OCI-LY3 (cell line): ENCODE measurements at regions not wholly inside any gene's neighbourhood (a gene's known extent, or its start where the extent isn't known, plus 50 kb on each side); places are given as distances from the start of the nearest gene placed in this dataset.

Experiments
- EZH2phosphoT487 ChIP-seq: fragments of 200-600 bp; shearing (Covaris generic); IDR thresholded peaks from 2 replicates; pipeline ENCODE4 v1.6.1; 2018; ENCODE audit warnings: antibody characterized with exemption, mixed run types, low read depth
- TF ChIP-seq, protein P1 (sequence below): fragments of 200-600, 300-600 bp; sonication (generic); IDR thresholded peaks from 2 replicates; pipeline ENCODE4 v1.5.1; 2014; ENCODE audit warnings: antibody characterized with exemption, low read length, low read depth

DNA sequence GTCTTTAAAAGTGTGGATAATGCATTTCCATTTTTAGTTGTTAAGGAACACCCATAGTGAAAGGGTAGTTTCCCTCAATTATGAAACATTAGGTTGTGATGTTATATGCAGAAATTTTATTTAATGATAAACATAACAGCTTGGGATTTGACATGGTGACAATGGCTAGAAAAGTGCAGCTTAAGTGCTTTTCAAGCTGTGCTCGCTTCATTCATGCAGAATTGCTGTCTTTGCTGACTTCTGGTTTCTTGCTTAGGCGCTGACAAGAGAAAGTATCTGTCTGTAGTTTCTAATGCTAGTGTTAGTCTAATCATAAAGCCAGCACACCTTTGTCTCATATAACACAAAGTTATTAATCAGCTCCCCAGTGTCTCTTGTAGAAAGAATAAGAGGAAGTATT is 170.0 kb downstream of the ARL5B start:
- TF ChIP-seq, protein P1, sequence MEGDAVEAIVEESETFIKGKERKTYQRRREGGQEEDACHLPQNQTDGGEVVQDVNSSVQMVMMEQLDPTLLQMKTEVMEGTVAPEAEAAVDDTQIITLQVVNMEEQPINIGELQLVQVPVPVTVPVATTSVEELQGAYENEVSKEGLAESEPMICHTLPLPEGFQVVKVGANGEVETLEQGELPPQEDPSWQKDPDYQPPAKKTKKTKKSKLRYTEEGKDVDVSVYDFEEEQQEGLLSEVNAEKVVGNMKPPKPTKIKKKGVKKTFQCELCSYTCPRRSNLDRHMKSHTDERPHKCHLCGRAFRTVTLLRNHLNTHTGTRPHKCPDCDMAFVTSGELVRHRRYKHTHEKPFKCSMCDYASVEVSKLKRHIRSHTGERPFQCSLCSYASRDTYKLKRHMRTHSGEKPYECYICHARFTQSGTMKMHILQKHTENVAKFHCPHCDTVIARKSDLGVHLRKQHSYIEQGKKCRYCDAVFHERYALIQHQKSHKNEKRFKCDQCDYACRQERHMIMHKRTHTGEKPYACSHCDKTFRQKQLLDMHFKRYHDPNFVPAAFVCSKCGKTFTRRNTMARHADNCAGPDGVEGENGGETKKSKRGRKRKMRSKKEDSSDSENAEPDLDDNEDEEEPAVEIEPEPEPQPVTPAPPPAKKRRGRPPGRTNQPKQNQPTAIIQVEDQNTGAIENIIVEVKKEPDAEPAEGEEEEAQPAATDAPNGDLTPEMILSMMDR, result no peak
- no peak for TF ChIP-seq EZH2phosphoT487
